ENCODE measurements at regions not wholly inside any gene's neighbourhood (a gene's known extent, or its start where the extent isn't known, plus 50 kb on each side); places are given as distances from the start of the nearest gene placed in this dataset.
"Not testable (repeated sequence)": the region's sequence is repeated elsewhere in the genome, so short reads cannot be mapped to it uniquely, and the experiment has no call there.

DNA sequence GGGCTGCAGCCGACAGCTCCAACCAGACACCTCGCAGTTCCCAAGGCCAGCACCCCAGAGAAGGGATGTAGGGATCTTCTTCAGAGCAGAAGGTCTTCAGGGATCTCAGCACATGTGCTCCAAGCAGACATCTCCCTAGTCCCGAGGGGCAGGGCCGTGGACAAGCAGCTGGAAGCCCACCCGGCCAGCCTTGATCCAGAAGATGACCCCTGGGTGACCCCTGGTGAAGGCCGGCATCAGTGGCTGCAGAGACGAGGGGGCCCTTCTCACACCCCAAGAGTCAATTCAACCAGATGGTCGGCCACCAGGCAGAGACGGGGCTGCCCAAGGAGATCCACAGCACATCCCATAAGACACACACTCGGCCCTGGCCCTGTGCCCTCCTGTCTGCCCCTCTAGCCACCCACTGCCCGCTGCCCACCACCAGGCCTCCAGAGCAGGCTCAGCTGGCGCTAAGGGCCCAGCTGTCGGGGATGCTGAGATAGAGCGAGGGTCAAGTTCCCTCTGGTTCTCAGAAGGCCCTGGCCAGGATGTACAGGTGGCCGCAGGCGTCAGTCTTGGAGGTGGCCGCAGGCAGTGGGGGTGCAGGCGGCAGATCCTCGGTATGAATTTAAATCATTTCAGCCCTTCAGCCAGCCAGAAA, 168.3 kb downstream of the BRD1 start:
- no peak for DNase-seq (ENCODE audit: low spot score)

DNA sequence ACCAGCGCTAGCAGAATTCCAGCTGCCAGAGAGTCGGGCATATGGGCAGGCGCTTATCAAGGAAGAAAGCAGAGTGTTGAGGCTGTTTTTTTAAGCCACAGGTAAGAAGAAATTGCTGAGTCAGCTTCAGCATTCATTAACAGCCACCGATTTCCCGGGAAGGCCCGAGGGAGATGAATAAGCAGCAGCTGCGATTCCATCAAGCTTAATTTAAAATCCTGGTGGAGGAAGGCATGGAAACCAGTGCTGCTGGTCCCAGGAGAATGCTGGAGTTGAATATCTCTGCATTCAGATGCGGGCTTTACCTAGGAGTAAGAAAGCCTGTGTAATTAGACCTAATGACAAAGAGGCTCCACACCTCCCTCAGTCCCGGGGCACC, 168.8 kb downstream of the BRD1 start:
- peak; percentile 10 for DNase-seq (ENCODE audit: low spot score)

DNA sequence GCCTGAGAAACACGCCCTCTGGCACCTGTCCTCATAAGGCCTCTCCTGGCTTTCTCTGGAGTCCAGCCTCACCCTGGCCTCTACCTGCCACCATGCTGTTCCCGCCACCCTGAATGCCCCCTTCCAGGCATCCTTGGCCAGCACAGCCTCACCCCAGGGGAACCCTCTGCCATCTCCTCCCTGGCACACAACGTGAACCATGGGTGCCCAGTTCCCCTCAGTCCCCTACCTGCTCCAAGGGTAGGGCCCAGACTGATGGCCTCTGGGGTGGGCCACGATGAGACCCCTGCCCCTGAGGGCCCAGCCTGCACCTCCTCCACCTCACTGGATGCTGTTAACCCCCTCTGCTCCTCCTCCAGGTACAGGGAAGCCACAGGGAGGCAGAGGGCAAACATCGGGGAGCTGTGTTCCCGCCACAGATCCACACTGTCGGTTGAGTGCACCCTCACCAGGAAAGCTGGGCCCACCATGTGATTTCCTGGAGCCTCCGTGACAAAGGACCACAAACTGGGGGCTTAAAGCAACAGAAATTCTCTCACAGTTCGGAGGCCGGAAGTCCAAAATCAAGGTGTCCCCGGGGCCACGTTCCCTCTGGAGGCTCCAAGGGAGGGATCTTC, 169.6 kb downstream of the BRD1 start:
- DNase-seq (ENCODE audit: low spot score), result no peak

DNA sequence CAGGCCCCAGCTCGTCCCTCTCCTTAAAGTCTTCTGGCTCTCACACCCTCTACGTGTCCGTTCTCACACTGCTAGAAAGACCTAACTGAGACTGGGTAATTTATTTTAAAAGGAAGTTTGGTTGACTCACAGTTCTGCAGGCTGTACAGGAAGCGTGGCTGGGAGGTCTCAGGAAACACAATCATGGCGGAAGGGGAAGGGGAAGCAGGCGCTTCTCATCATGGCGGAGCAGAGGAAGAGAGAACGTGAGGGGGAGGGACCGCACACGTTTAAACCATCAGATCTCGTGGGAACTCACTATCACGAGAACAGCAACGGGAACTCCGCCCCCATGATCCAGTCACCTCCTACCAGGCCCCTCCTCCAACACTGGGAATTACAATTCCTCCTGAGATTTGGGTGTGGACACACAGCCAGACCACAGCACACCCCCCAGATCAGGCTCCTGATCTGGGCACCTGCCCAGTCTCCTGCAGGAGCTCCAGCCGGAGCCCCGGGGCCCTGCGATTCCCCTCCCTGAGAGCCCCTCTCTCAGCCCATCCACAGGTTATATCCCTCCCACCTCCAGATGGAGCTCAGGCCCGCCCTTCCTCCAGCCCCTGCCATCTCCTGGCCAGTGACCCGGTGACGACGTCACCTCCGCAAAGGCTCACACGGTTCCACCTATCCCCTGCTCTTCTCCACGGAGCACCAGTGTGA, 170.2 kb downstream of the BRD1 start:
- no peak for DNase-seq (ENCODE audit: low spot score)

DNA sequence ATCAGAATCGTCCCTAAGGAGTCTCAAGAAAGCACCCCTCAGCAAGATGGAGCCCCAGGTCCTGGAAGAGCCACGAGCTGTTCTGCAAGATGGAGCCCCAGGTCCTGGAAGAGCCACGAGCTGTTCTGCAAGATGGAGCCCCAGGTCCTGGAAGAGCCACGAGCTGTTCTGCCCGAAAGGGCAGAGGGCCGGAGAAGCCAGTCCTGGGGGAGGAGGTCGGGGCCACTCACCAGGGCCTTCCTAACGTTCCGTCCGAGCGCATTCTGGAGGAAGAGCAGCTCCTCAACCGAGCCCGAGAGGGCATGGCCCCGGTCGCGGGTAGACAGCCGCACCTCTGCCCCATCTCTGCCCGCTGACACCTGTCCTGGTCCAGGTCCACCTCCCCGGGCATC, 170.8 kb downstream of the BRD1 start:
- not testable (repeated sequence) for DNase-seq (ENCODE audit: low spot score)

DNA sequence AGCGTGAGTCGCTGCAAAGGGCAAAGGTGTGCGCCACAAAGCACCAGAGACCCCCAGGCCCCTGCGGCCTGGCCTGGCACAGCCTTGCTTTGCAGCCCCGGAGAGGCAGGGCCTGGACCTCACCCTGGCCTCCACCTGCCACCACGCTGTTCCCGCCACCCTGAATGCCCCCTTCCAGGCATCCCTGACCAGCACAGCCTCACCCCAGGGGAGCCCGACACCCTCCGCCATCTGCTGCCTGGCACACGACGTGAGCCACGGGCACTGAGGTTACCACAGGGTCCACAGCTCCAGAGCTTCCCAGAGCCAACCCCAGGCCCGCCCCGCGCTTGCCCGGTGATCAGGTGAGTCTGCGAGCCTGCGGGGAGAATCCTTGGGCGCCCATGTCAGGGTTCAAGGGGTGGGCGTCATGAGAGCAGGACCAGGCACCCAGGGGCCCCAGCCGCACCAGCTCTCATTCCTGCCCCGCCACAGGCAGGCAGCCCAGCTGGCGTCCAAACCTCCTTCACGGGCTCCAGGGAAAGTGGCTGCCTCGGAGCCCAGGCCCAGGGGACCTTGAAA, 171.3 kb downstream of the BRD1 start:
- no peak for DNase-seq (ENCODE audit: low spot score)

DNA sequence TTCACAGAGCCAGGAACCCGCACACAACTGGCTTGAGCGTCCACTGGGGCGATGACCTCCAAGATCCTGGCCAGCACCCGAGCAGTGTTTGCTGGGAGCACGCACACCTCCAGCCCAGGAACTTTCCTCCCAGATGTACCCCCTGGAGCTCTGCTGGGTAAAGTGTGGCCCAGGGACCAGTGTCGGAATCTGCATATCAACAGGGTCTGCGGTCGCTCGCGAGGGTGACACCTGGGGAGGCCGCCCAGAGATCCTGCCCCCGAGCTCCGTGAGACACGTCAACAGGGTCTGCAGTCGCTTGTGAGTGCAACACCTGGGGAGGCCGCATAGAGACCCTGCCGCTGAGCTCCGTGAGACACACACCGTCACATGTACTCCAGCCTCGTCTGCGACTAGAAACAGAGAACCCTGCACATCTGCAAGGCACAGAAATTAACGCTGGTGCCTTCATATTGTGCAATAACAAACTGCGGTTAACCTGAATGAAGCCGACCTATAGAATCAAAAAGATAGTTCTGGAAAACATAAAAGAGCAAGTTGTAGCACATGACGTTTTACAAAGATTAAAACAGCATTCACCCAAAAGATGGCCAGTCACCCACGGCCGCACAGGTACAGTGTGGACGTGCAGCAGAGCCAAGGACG, 172.4 kb downstream of the BRD1 start:
- no peak for DNase-seq (ENCODE audit: low spot score)

DNA sequence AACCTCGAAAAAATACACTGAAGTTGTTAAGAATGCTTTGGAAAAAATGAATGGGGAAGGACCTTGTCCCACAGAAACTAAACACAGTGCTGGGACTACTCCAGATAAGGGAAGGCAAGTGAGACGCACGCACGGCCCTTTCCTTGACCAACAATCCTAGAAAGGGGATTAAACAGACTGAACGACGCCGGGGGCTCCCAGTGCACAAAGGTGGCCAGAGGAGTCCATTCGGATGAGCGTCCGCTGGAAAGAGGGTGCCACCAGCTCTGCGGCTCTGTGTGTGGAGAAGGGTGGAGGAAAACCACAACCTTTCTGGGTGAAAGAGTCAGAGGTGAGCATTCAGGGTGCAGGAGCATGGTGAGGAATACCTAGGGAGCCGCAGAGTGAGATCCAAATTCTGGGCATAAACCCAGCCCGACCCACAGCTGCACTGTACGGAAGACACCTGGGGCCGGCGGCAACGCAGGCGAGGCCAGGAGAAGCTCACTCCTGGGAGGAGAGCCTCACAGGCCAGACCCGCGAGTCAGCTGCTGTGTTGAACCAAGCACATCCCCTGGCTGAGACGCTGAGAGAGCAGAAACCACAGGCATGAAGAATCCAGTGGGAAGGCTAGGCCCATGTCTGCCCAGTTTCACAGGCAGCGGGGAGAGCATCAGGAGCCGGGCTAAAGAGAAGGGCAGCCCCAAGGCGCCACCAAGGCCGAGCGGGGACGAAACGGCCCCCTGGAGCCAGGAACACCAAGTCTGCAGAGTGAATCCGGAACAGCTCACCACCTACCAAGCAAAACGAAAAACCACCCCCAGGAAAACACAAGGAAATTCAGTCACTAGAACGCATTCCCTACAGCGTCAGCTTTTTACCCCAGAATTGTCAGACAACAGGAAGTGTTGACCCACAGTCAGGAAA, 177.1 kb downstream of the BRD1 start:
- peak; percentile 17 for DNase-seq (ENCODE audit: low spot score)

DNA sequence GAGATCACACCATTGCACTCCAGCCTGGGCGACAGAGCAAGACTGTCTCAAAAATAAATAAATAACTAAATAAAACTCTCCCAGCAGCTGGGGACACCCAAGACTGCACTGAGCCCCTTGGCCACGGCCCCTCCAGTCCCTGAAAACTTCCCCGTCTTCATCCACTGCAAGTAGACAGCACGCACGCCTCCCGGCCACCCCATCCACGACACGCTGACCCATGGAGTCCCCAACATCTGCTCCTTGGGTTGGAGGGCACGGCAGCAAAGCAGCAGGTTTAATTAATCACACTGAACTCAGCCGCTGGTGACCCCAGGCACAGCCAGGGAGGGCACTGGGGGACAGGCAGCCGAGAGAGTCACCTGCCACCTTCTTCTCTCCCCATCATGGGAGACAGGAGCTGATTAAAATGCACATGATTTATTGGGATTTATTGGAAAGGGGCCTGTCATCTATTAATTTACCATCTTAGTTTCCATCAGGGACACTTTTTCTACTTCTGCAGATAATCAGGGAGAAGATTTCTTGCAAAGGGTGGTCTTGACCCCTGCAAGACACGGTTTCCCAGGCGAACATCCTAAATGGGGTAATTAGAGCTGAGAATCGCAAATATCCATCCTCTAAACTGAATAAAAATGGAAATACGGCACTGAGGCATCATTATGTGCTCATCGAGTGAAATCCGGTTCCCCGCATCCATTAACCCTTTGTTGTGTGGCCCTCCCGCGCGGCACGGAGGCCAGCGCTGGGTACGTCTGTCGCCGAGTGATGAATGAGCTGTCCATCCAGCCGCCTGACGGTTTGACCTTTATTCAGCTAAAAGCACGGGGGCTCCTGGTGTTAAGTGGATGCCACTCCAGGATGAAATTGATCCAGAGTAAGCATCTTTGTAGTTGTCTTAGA, 178.3 kb downstream of the BRD1 start:
- DNase-seq (ENCODE audit: low spot score), result no peak

DNA sequence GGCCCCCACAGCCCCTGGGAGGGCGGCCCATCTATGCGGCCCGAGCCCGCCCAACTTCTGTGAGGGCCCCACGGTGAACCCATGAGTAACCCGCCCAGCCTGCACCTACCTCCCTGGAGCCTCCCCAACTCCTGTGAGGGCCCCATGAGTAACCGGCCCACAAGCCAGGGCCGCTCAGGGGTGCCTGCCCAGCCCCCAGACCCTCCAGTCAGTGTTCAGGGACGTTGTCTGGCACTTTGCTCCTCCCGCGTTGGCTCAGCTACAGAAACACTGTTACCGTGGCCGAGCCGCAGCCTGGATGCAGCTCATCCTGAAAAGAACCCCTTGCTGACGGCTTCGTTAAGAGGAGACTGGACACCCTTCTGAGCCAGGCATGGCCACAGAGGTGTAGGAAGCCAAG, 179.6 kb downstream of the BRD1 start:
- no peak for DNase-seq (ENCODE audit: low spot score)

DNA sequence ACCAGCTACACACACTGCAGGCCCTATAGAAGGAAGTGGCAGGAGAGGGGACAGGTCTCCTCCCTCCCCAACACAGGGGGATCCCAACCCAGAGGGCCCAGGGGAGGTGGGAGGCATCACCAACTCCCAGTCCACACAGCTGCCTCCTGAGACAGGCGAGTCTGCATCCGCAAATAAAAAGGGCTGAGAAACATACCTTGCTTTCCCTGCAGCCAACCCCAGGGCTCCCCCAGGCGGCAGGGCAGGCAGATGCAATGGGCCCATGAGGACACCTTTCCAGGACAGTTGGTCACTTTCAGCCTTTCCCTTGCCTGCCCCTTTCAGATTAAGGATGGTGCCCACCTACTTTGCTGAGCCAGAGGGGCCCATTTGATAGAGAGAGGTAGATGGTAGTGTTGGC, 180.0 kb downstream of the BRD1 start:
- DNase-seq (ENCODE audit: low spot score), result no peak

DNA sequence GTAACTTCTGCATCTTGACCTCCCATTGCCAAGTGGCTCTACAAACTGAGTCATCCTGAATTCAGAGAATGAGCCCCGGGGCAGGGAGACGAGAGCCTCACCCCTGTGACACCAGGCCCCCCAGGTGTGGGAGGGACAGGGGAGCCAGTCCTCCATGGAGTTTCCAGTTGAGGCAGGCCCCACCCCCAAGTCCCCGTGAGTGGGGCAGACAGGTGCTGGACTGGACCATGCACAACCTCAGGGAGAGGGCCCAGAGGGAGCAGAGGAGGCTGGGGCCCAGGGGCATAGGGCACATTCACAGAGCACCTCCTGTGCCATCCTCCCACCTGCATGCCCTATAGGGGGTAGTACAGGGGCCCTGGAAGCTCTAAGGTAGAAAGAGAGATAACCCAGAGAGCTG, 180.8 kb downstream of the BRD1 start:
- no peak for DNase-seq (ENCODE audit: low spot score)

DNA sequence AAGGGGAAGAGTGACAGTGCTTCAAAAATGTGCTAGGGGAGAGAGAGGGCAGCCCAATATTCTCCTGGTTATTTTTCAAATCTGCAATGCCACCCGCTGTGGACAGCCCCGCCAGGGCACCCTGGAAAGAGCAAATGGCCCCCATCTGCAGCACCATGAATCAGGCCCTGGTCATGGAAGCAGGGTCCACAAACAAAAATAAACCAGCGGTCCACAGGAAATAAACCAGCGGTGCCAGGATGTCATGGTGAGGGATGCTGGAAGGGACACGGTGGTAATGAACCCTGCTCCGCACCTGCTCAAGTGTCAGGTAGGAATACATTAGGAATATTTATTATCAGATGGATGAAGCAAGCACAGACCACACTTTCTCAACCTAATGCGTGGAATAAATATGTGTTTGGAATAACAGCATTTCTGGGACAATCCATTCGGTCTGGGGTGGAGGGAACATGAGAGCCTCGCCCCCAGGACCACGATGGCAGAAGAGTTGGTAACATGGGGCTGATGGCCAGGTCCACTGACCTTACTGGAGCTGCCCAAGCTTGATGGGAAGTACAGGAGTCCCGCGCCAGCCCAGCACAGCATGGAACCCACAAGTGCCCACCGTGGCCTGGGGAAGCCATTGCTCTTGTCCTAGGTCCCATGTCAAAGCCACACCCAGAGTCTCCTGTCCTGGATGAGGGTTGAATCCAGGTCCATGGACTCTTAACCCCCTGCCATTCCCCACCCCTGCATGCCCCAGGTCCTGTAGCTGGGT, 181.7 kb downstream of the BRD1 start:
- DNase-seq (ENCODE audit: low spot score), result no peak

DNA sequence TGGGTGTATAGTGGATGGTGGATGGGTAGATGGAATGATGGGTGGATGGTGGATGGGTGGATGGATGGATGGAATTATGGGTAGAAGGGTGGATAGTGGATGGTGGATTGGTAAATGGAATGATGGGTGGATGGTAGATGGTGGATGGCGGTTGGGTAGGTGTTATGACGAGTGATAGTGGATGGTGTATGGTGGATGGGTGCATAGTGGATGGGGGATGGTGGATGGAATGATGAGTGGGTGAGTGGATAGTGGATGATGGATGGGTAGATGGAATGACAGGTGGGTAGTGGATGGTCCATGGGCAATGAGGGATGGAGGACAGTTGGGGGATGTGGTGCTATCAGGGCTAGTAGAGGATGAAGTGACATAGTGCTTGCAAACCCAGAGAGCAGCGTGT, 182.4 kb downstream of the BRD1 start:
- no peak for DNase-seq (ENCODE audit: low spot score)

DNA sequence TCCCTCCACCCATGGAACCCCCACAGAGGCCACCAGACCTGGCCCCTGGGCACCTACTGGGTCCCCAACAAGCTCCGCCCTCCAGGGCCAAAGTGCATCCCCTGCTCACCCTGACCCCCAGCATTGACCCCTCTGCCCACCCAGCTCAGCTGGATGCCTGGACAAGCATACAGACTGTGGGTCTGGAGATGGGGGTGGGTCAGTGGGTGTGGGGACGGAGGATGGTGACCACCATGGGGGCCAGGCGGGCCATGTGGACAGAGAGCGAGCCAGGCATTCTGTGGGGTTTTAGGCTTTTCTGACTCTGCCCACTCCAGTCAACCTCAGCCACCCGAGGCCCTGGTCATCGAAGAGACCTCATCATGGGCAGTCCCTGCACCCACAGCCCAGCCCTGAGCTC, 183.7 kb downstream of the BRD1 start:
- no peak for DNase-seq (ENCODE audit: low spot score)

DNA sequence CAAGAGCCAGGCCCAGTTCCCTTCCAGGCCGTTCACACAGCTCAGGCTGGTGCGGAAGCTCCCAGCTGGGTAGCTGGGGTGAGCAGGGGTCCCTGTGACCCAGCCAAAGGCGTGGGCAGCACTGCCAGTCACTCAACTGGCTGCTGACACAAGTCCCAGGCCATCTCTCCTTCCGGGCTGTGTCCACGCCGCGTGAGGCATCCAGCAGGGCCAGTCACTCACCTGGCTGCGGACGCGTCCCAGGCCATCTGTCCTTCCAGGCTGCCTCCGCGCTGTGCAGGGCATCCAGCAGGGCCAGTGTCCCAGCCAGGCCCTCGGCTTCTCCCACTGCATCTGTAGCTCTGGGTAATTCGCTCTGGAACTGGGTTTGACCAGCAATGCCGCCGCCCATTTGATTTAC, 184.2 kb downstream of the BRD1 start:
- no peak for DNase-seq (ENCODE audit: low spot score)

DNA sequence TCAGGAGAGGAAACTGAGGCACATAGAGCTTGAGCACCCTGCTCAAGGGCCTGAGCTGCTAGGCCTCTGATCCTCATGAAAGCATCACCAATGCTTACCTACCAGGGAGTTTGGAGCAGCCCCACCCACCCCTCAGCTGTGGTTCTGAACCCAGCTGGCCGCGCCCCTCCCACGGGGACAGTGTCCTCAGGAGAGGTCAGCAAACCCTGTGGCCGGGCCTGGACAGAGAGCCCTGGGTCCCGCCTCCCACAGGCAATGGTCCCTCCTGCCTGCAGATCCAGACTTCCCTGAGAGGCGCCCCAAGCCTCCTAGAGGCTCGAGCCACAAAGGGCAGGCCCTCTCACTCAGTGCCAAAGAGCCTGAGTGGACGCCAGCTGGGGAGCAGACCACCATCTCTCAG, 184.9 kb downstream of the BRD1 start:
- DNase-seq (ENCODE audit: low spot score), result no peak

DNA sequence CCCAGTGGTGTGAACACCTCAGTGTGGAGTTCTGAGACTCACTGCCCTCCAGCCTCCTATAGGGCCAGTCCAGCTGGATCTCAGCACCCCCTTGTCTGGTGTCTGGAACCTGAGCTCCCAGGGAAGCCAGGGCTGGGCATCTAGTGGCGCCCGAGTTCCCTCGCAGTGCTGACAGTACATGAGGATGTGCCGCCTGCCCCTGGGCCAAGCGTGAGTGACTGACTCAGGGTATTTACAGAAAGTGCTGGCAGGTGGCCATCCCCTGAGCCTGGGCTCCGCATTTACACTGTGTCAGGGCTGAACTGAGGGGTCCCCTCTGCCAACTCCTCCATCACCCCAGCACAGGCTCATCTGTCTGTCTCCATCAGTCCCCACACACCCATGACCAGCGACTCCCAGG, 185.3 kb downstream of the BRD1 start:
- no peak for DNase-seq (ENCODE audit: low spot score)

DNA sequence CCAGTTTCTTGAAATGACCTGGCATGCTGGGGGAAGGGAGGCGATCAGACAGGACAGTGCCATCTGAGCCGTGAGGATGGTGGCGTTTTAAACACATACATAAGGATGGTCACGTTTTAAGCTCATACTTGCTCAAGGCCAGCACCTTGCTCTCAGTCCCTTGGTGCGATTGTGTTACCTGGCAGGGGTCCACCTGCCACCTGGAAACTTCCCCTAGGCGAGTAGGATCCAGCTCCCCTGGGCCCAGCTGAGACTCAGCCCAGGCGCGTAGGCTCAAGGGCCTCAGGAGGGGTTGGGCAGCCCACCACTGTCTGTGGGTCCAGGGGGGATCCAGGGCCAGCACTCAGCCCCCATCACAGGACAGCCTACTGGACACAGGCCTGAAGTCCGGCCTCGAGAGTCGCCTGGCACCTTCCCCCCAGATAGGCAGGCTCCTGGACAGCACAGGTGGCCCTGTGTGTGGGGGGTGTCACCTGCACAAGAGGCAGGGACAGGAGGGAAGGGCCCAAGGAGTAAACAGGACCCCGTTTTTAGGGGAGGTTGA, 185.8 kb downstream of the BRD1 start:
- DNase-seq (ENCODE audit: low spot score), result no peak
